HepG2 (cell line): ENCODE measurements at regions not wholly inside any gene's neighbourhood (a gene's known extent, or its start where the extent isn't known, plus 50 kb on each side); places are given as distances from the start of the nearest gene placed in this dataset.

Experiments used
- ATAC-seq: fragments of 200-7000 bp; cut with Tn5 transposase; 3 replicates; pipeline ENCODE4 v1.9.1; 2020; ENCODE audit warnings: mild to moderate bottlenecking, moderate library complexity
- BruUV-seq: library from RNA; stranded (reverse); fragments of 400-500 nt; replicated peaks from 2 replicates; lab custom pipeline; 2021; lab: Mats Ljungman, UMichigan
- CTCF ChIA-PET: fragments of 300-600 bp; formaldehyde crosslinking; extraction: SDS; loops from one replicate; lab custom pipeline; 2021; ENCODE audit warnings: low total read pairs, inconsistent platforms, low intra/inter-chr PET ratio; lab: Yijun Ruan, JAX
- POLR2A ChIA-PET: fragments of 350-600 bp; sonication (Branson Sonifier 250); formaldehyde crosslinking; loops from one replicate; lab custom pipeline; 2020; ENCODE audit warnings: antibody characterized with exemption, inconsistent platforms; lab: Yijun Ruan, JAX
- DNase-seq: peaks from one replicate; pipeline ENCODE4 v3.0.0-alpha.2; 2015; ENCODE audit warnings: low spot score
- FAIRE-seq: peaks from 3 replicates; lab custom pipeline; 2011; peaks lifted over from hg19 to GRCh38; lab: Jason Lieb, UNC
- H2AFZ ChIP-seq: one replicate; pipeline ENCODE4 v1.6.1; 2011; ENCODE audit warnings: low read length, inconsistent platforms
- H3K27ac ChIP-seq: fragments of 300-600 bp; 3 replicates; pipeline ENCODE4 v1.8.0; 2011; ENCODE audit warnings: mixed run types, mild to moderate bottlenecking, mixed read lengths, low read length, inconsistent platforms; ENCODE audit not compliant: insufficient read depth; ENCODE audit errors: extremely low read length
- H3K27me3 ChIP-seq, 2 experiments: fragments of 200-600 bp in 1 of 2; 2 replicates in 1 of 2; 3 replicates in 1 of 2; pipeline versions ENCODE4 v1.6.0 to v1.8.0; 2011; ENCODE audit warnings: low read length in 2 of 2, mild to moderate bottlenecking in 2 of 2, moderate library complexity in 2 of 2, inconsistent platforms in 1 of 2; ENCODE audit not compliant: insufficient read depth in 2 of 2, control insufficient read depth in 1 of 2
- H3K36me3 ChIP-seq, 2 experiments: fragments of 200-600 bp in 1 of 2; replicated peaks in 1 of 2; 2 replicates in 1 of 2; 3 replicates in 1 of 2; pipeline versions ENCODE4 v1.5.1 to v1.8.0; 2011; ENCODE audit warnings: low read length in 2 of 2, inconsistent platforms in 1 of 2; ENCODE audit not compliant: insufficient read depth in 2 of 2, control insufficient read depth in 1 of 2
- H3K4me1 ChIP-seq: 2 replicates; pipeline ENCODE4 v1.5.1; 2012; ENCODE audit warnings: low read length, inconsistent platforms; ENCODE audit not compliant: insufficient read depth
- H3K4me2 ChIP-seq: 2 replicates; pipeline ENCODE4 v1.6.0; 2011; ENCODE audit warnings: low read depth, low read length, inconsistent platforms
- H3K4me3 ChIP-seq, 3 experiments: fragments of 200-600 bp in 1 of 3; sonication (generic), shearing (Covaris generic) in 1 of 3; replicated peaks in 1 of 3; 2 replicates each; pipeline ENCODE4 v1.5.1; 2011 to 2016; ENCODE audit warnings: low read length in 3 of 3, inconsistent platforms in 2 of 3, low read depth in 2 of 3, mild to moderate bottlenecking in 2 of 3, control low read depth in 1 of 3, mixed read lengths in 1 of 3; ENCODE audit not compliant: insufficient read depth in 1 of 3
- H3K79me2 ChIP-seq: one replicate; pipeline ENCODE4 v1.6.1; 2011; ENCODE audit warnings: low read length, inconsistent platforms; ENCODE audit not compliant: insufficient read depth
- H3K9ac ChIP-seq: 2 replicates; pipeline ENCODE4 v1.6.0; 2011; ENCODE audit warnings: mild to moderate bottlenecking, low read depth, low read length, inconsistent platforms; ENCODE audit not compliant: insufficient read depth
- H3K9me3 ChIP-seq: 2 replicates; pipeline ENCODE4 v1.5.1; 2012; ENCODE audit warnings: mild to moderate bottlenecking, low read length
- H4K20me1 ChIP-seq: 2 replicates; pipeline ENCODE4 v1.6.0; 2011; ENCODE audit warnings: inconsistent platforms, mild to moderate bottlenecking, low read length, moderate library complexity; ENCODE audit not compliant: insufficient read depth
- ADNP ChIP-seq: sonication (generic); formaldehyde crosslinking; IDR thresholded peaks from 2 replicates; pipeline ENCODE4 v1.4.0; 2020; ENCODE audit warnings: missing genetic modification reagents
- CCDC6 ChIP-seq: sonication (generic); formaldehyde crosslinking; IDR thresholded peaks from 2 replicates; pipeline ENCODE4 v1.8.1; 2022; ENCODE audit warnings: mild to moderate bottlenecking, missing genetic modification reagents, moderate library complexity
- FOXJ3 ChIP-seq: sonication (generic); formaldehyde crosslinking; IDR thresholded peaks from 2 replicates; pipeline ENCODE4 v1.4.0; 2020; ENCODE audit warnings: missing genetic modification reagents, mild to moderate bottlenecking, borderline replicate concordance
- HNF4G ChIP-seq, 2 experiments: sonication (generic) in 1 of 2; formaldehyde crosslinking in 1 of 2; IDR thresholded peaks; 2 replicates each; pipeline versions ENCODE4 v1.4.0 to v1.6.1; 2011 to 2020; ENCODE audit warnings: borderline replicate concordance in 2 of 2, low read depth in 2 of 2, mild to moderate bottlenecking in 2 of 2, low read length in 1 of 2, missing genetic modification reagents in 1 of 2, moderate library complexity in 1 of 2
- KLF13 ChIP-seq: sonication (generic); formaldehyde crosslinking; IDR thresholded peaks from 2 replicates; pipeline ENCODE4 v1.4.0; 2020; ENCODE audit warnings: mild to moderate bottlenecking, missing genetic modification reagents
- RFX5 ChIP-seq: IDR thresholded peaks from 2 replicates; pipeline ENCODE4 v1.6.1; 2011; ENCODE audit warnings: low read depth, low read length, improper control_type of control experiment
- SNAPC4 ChIP-seq: sonication (generic); formaldehyde crosslinking; IDR thresholded peaks from 2 replicates; pipeline ENCODE4 v1.4.0; 2020; ENCODE audit warnings: mild to moderate bottlenecking, missing genetic modification reagents
- ZNF430 ChIP-seq: sonication (generic); formaldehyde crosslinking; IDR thresholded peaks from 2 replicates; pipeline ENCODE4 v1.9.0; 2021; ENCODE audit warnings: mild to moderate bottlenecking, missing genetic modification reagents
- ZXDC ChIP-seq: sonication (generic); formaldehyde crosslinking; IDR thresholded peaks from 2 replicates; pipeline ENCODE4 v1.5.0; 2020; ENCODE audit warnings: mild to moderate bottlenecking, missing genetic modification reagents
- WGBS: methylation state at CpG from one replicate; pipeline ENCODE4 v1.1.6; 2017; ENCODE audit warnings: low lambda C conversion rate; 5-methylcytosine and 5-hydroxymethylcytosine counted together
- in situ Hi-C: cut with HindIII; loops from 2 replicates; pipeline ENCODE4 v1.10.0; 2017; ENCODE audit warnings: low pct_unique_long_range_greater_than_20kb; ENCODE audit not compliant: extremely low pct_ligation_motif_present
- intact Hi-C: fragments of 100-400 bp; cut with micrococcal nuclease; formaldehyde crosslinking; loops from one replicate; pipeline ENCODE4 v1.10.0; 2022; ENCODE audit not compliant: unreplicated experiment

- Histone ChIP-seq H3K4me3 (no peak overlapping the region), H4K20me1 (no peaks in the 10 kb centered on the region), H3K36me3 (no peaks in the 10 kb centered on the region), H3K27me3 (no peaks in the 10 kb centered on the region), H3K9ac (no peak overlapping the region), H3K4me2 (no peak overlapping the region), H3K4me1 (no peaks in the 10 kb centered on the region), H3K27ac (no peak overlapping the region), H3K79me2 (no peaks in the 10 kb centered on the region)
- POLR2A ChIA-PET: no interaction called here
- WGBS: 0% methylated on average over 2 of the region's 2 CpGs
- no peak for ATAC-seq
- CTCF ChIA-PET: no interaction called here
- BruUV-seq: no TSS peak
- no peak for DNase-seq
- intact Hi-C loops: no loop called here
- TF ChIP-seq KLF13 (CRISPR knock-in tag) (no peak), RFX5 (no peak), ZNF430 (CRISPR knock-in tag) (no peak), ADNP (CRISPR knock-in tag) (no peak), ZXDC (CRISPR knock-in tag) (no peak), FOXJ3 (no peak), CCDC6 (CRISPR knock-in tag) (no peak), SNAPC4 (CRISPR knock-in tag) (no peak), HNF4G (IDR thresholded peaks at IDR 0.05; ENCODE audit: borderline replicate concordance, low read depth, low read length) (no peak), HNF4G (CRISPR knock-in tag; IDR thresholded peaks at IDR 0.05; ENCODE audit: borderline replicate concordance, low read depth) (no peak)
- TF ChIP-seq, all 625 proteins: peak for 0
- no peak for FAIRE-seq
- Histone ChIP-seq H3K9me3 (no peaks in the 10 kb centered on the region), H2AFZ (no peak overlapping the region)
- in situ Hi-C loops: no loop called here
Observed at GRCh38 chrX:99117011-99117410, 1293.1 kb downstream of the PCDH19 start.
